Lower lobe of right lung (tissue), 2 donors: ENCODE measurements at regions not wholly inside any gene's neighbourhood (a gene's known extent, or its start where the extent isn't known, plus 50 kb on each side); places are given as distances from the start of the nearest gene placed in this dataset.

Source experiments
- ATAC-seq, 2 donors: fragments of 200-7000 bp; cut with Tn5 transposase; one replicate each; pipeline ENCODE4 v1.9.1; 2020 to 2022; ENCODE audit warnings: mild to moderate bottlenecking in 2 of 2, moderate library complexity in 2 of 2
- DNase-seq: peaks from one replicate; pipeline ENCODE4 v3.0.0-alpha.2; 2020
- H3K27ac ChIP-seq: fragments of 200-600 bp; one replicate; pipeline ENCODE4 v1.8.0; 2022
- H3K27me3 ChIP-seq: fragments of 200-600 bp; one replicate; pipeline ENCODE4 v1.8.0; 2022; ENCODE audit warnings: low read depth
- H3K36me3 ChIP-seq: fragments of 200-600 bp; one replicate; pipeline ENCODE4 v1.8.0; 2022; ENCODE audit warnings: mild to moderate bottlenecking
- H3K4me1 ChIP-seq: fragments of 200-600 bp; one replicate; pipeline ENCODE4 v1.8.0; 2022
- H3K4me3 ChIP-seq: fragments of 200-600 bp; one replicate; pipeline ENCODE4 v1.8.0; 2022; ENCODE audit warnings: mild to moderate bottlenecking
- H3K9me3 ChIP-seq: fragments of 200-600 bp; one replicate; pipeline ENCODE4 v1.8.0; 2022
- CTCF ChIP-seq: fragments of 200-600 bp; IDR thresholded peaks from one replicate; pipeline ENCODE4 v1.8.0; 2022; ENCODE audit warnings: antibody characterized with exemption, mild to moderate bottlenecking
- intact Hi-C: fragments of 100-400 bp; cut with DNase I; formaldehyde crosslinking; loops from one replicate; pipeline ENCODE4 v1.11.0; 2022
- donor health status: DM: no; HTN: yes; CAD: no; lungs with severe emphysema.

- no peaks in the 10 kb centered on the region for H3K9me3 ChIP-seq
- TF ChIP-seq CTCF: no peak
- no peak overlapping the region for H3K4me3 ChIP-seq
- intact Hi-C loops: no loop called here
- H3K4me1 ChIP-seq: no peaks in the 10 kb centered on the region
- H3K36me3 ChIP-seq: no peaks in the 10 kb centered on the region
- no peaks in the 10 kb centered on the region for H3K27me3 ChIP-seq
- no peak overlapping the region for H3K27ac ChIP-seq
- DNase-seq (no peak), ATAC-seq (no peak)
Measured at GRCh38 chr1:56267611-56268010, 311.8 kb downstream of the PLPP3 start.

GRCh38 chr1:56266359-56266758 is 313.0 kb downstream of the PLPP3 start:
- Histone ChIP-seq H3K27me3 (no peaks in the 10 kb centered on the region), H3K4me1 (no peaks in the 10 kb centered on the region), H3K36me3 (no peaks in the 10 kb centered on the region), H3K4me3 (no peak overlapping the region), H3K9me3 (no peaks in the 10 kb centered on the region), H3K27ac (no peak overlapping the region)
- no peak for TF ChIP-seq CTCF
- ATAC-seq (no peak), DNase-seq (no peak)
- intact Hi-C loops: no loop called here

- no peak for DNase-seq
- H3K27ac ChIP-seq: no peak overlapping the region
- H3K4me1 ChIP-seq: no peaks in the 10 kb centered on the region
- H3K27me3 ChIP-seq: no peaks in the 10 kb centered on the region
- ATAC-seq: no peak
- no peak overlapping the region for H3K4me3 ChIP-seq
- TF ChIP-seq CTCF: no peak
- no peaks in the 10 kb centered on the region for H3K9me3 ChIP-seq
- no peaks in the 10 kb centered on the region for H3K36me3 ChIP-seq
- intact Hi-C loops: no loop called here
Measured at GRCh38 chr1:56265216-56265615, 314.1 kb downstream of the PLPP3 start.

GRCh38 chr1:56263908-56264307 is 315.5 kb downstream of the PLPP3 start:
- H3K4me3 ChIP-seq: no peak overlapping the region
- ATAC-seq (no peak), DNase-seq (no peak)
- no peaks in the 10 kb centered on the region for H3K27me3 ChIP-seq
- H3K9me3 ChIP-seq: no peaks in the 10 kb centered on the region
- TF ChIP-seq CTCF: no peak
- no peak overlapping the region for H3K27ac ChIP-seq
- no peaks in the 10 kb centered on the region for H3K4me1 ChIP-seq
- no peaks in the 10 kb centered on the region for H3K36me3 ChIP-seq
- intact Hi-C loops: no loop called here

- ATAC-seq (no peak), DNase-seq (no peak)
- H3K36me3 ChIP-seq: no peaks in the 10 kb centered on the region
- H3K27ac ChIP-seq: no peak overlapping the region
- no peak for TF ChIP-seq CTCF
- no peak overlapping the region for H3K4me3 ChIP-seq
- no peaks in the 10 kb centered on the region for H3K27me3 ChIP-seq
- peaks cover 21% of the 10 kb centered on the region for H3K4me1 ChIP-seq
- H3K9me3 ChIP-seq: no peaks in the 10 kb centered on the region
- intact Hi-C loops: no loop called here
Measured at GRCh38 chr1:56258371-56258770, 321.0 kb downstream of the PLPP3 start.

GRCh38 chr1:56257726-56258125 is 321.6 kb downstream of the PLPP3 start:
- no peaks in the 10 kb centered on the region for H3K36me3 ChIP-seq
- DNase-seq (no peak), ATAC-seq (no peak)
- no peaks in the 10 kb centered on the region for H3K27me3 ChIP-seq
- H3K9me3 ChIP-seq: no peaks in the 10 kb centered on the region
- no peak for TF ChIP-seq CTCF
- no peak overlapping the region for H3K27ac ChIP-seq
- intact Hi-C loops: no loop called here
- H3K4me1 ChIP-seq: peaks cover 21% of the 10 kb centered on the region
- no peak overlapping the region for H3K4me3 ChIP-seq
